ENCODE measurements at regions not wholly inside any gene's neighbourhood (a gene's known extent, or its start where the extent isn't known, plus 50 kb on each side); places are given as distances from the start of the nearest gene placed in this dataset.

GRCh38 chr6:55674672-55675071, 95.7 kb upstream of the HMGCLL1 start:
- TF ChIP-seq CTCF (conservative IDR thresholded peaks at IDR 0.05; ENCODE audit: low read length) (no peak), EZH2phosphoT487 (IDR thresholded peaks at IDR 0.05; ENCODE audit: borderline replicate concordance, low read depth, low read length) (no peak)

Data from OCI-LY7 (cell line).